Gastroesophageal sphincter (tissue), 3 donors: ENCODE measurements at regions not wholly inside any gene's neighbourhood (a gene's known extent, or its start where the extent isn't known, plus 50 kb on each side); places are given as distances from the start of the nearest gene placed in this dataset.

Source experiments
- CTCF ChIP-seq, 4 experiments: fragments of 200-600 bp in 2 of 4; fragments of 450-650 bp in 2 of 4; sonication (generic) in 1 of 4; IDR thresholded peaks; one replicate each; pipeline ENCODE4 v1.5.1; 2017 to 2019; ENCODE audit warnings: antibody characterized with exemption in 4 of 4, mild to moderate bottlenecking in 2 of 4, moderate library complexity in 2 of 4
- POLR2A ChIP-seq, 2 donors: fragments of 450-650 bp; IDR thresholded peaks; one replicate each; pipeline ENCODE4 v1.6.1; 2017; ENCODE audit warnings: antibody characterized with exemption in 2 of 2, mild to moderate bottlenecking in 2 of 2, moderate library complexity in 1 of 2

- no peak for TF ChIP-seq CTCF (IDR thresholded peaks at IDR 0.05)
- no peak for TF ChIP-seq POLR2A (IDR thresholded peaks at IDR 0.05)
These were observed 321.5 kb downstream of the RND3 start for GRCh38 chr2:150165988-150166312.
